ENCODE measurements at regions not wholly inside any gene's neighbourhood (a gene's known extent, or its start where the extent isn't known, plus 50 kb on each side); places are given as distances from the start of the nearest gene placed in this dataset.
"Not testable (repeated sequence)": the region's sequence is repeated elsewhere in the genome, so short reads cannot be mapped to it uniquely, and the experiment has no call there.

DNA sequence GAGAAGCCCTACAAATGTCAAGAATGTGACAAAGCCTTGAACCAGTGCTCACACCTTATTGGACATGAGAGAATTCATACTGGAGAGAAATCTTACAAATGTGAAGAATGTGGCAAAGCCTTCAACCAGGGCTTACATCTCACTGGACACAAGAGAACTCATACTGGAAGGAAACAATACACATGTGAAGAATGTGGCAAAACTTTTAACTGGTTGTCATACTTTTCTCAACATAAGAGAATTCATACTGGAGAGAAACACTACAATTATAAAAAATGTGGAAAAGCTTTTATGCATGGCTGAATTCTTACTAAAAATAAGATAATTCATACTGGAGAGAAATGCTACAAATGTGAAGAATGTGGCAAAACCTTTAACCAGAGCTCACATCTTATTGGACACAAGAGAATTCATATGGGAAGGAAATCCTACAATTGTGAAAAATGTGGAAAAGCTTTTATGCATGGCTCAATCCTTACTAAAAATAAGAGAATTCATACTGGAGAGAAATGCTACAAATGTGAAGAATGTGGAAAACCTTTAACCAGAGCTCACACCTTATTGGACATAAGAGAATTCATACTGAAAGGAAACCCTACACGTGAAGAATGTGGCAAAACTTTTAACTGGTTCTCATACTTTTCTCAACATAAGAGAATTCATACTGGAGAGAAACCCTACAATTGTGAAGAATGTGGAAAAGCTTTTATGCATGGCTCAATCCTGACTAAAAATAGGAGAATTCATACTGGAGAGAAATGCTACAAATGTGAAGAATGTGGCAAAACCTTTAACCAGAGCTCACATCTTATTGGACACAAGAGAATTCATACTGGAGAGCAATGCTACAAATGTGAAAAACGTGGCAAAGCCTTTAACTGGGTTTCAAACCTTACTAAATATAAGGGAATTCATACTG lies 350.6 kb upstream of the NUPR2 start:
- intact Hi-C loops (cut with micrococcal nuclease): not testable (repeated sequence)

DNA sequence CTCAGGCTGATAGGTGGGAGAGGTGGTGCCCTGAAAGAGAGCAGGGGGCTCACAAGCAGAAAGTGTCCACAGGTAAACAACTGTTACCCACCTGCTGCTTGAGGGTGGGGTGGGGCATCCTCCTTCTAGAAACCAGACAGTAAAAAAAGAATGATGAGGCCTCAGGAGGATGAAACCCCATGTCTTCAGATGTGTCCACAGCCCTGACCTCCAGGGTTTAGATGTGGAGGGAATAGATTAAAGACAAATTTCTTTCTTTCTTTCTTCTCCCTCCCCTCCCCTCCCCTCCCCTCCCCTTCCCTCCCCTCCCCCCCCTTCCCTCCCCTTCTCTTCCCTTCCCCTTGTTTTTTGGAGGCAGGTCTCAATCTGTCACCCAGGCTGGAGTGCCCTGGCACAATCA lies 333.5 kb upstream of the NUPR2 start:
- intact Hi-C loops (cut with micrococcal nuclease): no loop called here

DNA sequence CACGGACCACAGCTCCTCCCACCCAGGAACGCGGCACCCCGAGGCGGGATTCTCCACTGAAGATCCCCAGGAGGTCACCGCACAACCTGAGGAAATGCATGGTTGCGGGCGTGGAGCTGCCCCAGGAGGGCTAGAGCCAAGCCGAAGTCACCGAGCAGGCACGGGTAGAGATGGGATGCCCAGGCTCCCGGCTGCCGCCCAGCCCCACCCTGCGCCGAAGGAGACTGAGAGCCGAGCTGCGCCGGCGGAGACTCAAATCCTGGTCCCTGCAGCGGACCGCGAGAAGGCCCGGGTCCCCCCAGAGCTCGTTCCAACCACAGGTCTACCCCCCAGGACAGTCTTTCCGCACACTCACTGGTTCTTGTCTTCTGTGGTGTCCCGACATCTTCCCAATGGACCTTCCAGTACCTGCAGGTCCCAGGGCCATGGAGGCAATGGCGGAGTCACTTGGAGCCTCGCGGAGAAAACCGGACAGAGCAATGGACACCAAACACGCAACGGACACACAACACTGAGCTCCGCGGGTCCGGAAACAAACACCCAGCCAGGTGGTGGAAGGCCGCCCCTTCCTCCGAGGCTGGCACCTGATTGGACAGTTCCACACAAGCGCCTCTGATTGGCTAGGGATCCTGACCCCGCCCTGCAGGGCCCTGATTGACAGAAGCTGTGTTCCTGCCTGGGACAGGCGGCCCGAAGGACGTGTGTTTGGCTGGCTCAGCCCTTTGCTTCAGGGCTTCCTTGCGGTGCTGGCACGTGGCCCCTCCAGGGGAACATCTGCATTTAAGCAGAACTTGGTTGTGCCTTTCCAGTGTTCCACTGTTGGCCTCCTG lies 331.9 kb upstream of the NUPR2 start:
- intact Hi-C loops (cut with micrococcal nuclease): no loop called here

DNA sequence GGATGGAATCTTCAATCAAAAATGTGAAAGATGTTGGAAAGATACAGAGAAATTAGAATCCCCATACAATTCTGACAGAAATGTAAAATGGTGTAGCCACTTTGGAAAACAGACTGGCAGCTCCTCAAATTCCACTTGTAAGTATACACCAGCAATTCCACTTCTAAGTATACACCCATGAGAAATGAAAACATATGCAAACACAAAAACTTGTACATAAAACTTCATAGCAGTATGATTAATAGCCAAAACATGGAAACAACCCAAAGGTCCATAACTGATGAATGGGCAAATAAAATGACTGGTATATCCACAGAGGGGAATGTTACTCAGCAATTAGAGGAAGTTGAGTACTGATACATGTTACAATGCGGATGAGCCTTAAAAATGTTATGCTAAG lies 304.3 kb upstream of the NUPR2 start:
- intact Hi-C loops (cut with micrococcal nuclease): not testable (repeated sequence)

DNA sequence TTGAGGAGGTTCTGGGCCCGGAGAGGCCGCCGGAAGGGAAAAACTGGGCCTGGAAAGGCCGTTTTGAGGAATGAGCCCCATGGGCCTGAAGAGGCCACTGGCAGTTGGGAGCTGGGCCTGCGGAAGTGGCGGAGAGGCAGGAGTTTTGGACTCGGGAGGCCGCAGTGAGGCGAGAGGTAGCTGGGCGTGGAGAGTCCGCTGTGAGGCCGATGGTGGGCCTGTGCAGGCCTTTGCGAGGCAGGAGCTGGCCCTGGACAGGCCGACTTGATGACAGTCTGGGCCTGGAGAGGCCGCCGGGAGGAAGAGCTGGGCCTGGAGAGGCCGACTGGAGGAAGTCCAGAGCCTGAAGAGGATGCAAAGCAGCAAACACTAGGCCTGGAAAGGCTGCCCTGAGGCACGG lies 259.0 kb upstream of the NUPR2 start:
- intact Hi-C loops (cut with micrococcal nuclease): no loop called here

DNA sequence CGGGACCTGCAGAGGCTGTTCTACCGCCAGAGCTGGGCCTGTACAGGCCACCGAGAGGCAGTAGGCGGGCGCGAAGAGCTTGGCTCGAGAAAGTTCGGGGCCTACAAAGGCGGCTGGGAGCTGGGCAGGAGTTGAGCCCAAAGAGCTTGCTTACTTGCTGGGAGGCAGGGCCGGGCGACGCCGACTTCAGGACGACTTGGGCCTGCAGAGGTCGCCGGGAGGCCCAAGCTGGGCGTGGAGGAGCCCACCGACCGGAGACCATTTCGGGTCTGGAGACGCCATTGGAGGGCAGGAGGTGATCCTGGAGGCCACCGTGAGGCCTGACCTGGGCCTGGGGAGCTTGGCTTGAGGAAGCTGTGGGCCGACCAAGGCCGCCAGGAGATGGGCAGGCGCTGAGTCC lies 258.4 kb upstream of the NUPR2 start:
- intact Hi-C loops (cut with micrococcal nuclease): not testable (repeated sequence)

DNA sequence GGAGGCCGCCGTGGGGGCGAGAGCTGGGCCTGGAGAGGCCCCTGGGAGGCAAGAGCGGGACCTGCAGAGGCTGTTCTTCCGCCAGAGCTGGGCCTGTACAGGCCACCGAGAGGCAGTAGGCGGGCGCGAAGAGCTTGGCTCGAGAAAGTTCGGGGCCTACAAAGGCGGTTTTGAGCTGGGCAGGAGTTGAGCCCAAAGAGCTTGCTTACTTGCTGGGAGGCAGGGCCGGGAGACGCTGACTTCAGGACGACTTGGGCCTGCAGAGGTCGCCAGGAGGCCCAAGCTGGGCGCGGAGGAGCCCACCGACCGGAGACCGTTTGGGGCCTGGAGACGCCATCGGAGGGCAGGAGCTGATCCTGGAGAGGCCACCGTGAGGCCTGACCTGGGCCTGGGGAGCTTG lies 257.1 kb upstream of the NUPR2 start:
- intact Hi-C loops (cut with micrococcal nuclease): not testable (repeated sequence)

DNA sequence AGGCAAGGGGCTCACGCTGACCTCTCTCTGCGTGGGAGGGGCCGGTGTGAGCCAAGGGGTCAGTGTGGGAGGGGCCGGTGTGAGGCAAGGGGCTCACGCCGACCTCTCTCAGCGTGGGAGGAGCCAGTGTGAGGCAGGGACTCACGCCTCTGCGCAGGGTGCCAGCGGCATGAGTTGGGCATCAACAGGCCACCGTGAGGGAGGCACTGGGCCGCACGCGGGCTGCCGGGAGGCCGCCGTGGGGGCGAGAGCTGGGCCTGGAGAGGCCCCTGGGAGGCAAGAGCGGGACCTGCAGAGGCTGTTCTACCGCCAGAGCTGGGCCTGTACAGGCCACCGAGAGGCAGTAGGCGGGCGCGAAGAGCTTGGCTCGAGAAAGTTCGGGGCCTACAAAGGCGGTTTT lies 255.6 kb upstream of the NUPR2 start:
- intact Hi-C loops (cut with micrococcal nuclease): not testable (repeated sequence)

DNA sequence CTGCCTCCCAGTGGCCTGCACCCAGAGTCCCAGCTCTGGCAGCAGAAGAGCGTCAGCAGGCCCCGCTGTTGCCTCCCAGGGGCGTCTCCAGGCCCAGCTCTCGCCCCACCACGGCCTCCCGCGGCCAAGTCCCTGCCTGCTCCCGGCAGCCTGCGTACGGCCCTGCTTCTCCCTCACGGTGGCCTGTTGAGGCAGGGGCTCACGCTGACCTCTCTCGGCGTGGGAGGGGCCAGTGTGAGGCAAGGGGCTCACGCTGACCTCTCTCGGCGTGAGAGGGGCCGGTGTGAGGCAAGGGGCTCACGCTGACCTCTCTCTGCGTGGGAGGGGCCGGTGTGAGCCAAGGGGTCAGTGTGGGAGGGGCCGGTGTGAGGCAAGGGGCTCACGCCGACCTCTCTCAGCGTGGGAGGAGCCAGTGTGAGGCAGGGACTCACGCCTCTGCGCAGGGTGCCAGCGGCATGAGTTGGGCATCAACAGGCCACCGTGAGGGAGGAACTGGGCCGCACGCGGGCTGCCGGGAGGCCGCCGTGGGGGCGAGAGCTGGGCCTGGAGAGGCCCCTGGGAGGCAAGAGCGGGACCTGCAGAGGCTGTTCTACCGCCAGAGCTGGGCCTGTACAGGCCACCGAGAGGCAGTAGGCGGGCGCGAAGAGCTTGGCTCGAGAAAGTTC lies 254.1 kb upstream of the NUPR2 start:
- intact Hi-C loops (cut with micrococcal nuclease): not testable (repeated sequence)

DNA sequence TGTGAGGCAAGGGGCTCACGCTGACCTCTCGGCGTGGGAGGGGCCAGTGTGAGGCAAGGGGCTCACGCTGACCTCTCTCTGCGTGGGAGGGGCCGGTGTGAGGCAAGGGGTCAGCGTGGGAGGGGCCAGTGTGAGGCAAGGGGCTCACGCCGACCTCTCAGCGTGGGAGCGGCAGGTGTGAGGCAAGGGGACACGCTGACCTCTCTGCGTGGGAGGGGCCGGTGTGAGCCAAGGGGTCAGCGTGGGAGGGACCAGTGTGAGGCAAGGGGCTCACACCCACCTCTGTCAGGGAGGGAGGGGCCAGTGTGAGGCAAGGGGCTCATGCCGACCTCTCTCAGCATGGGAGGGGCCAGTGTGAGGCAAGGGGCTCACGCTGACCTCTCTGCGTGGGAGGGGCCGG lies 251.7 kb upstream of the NUPR2 start:
- intact Hi-C loops (cut with micrococcal nuclease): not testable (repeated sequence)

DNA sequence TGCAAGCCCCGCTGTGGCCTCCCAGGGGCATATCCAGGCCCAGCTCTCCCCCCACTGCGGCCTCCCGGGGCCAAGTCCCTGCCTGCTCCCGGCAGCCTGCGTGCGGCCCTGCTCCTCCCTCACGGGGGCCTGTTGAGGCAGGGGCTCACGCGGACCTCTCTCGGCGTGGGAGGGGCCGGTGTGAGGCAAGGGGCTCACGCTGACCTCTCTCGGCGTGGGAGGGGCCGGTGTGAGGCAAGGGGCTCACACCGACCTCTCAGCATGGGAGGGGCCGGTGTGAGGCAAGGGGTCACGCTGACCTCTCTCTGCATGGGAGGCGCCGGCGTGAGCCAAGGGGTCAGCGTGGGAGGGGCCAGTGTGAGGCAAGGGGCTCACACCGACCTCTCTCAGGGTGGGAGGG lies 251.2 kb upstream of the NUPR2 start:
- intact Hi-C loops (cut with micrococcal nuclease): not testable (repeated sequence)

DNA sequence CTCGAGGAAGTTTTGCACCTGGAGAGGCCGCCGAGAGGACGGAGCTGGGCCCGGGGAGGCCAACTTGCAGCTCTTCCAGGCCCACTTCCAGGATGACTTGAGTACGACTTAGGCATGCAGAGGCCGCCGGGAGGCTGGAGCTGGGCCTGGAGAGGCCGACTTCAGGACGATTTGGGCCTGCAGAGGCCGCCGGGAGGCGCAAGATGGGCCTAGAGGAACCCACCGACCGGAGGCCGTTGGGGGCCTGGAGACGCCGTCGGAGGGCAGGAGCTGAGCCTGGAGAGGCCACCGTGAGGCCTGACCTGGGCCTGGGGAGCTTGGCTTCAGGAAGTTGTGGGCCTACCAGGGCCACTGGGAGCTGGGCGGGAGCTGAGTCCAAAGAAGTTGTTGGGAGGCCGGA lies 250.5 kb upstream of the NUPR2 start:
- intact Hi-C loops (cut with micrococcal nuclease): not testable (repeated sequence)

DNA sequence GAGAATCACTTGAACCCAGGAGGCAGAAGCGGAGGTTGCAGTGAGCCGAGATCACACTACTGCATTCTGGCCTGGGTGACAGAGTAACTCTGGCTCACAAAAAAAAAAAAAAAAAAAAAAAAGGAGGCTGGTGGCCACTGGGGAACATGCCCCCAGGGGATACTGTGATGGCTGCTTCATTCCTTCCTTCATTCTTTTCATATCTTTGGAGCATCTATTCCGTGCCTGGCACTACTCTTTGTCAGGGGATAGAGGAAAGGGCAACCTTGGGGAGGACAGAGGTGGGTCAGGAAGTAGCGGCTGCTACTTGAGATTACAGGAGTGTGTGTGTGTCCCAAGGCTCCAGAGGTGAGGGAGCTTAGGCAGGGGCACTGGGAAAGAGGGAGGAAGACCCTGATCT lies 236.4 kb upstream of the NUPR2 start:
- intact Hi-C loops (cut with micrococcal nuclease): not testable (repeated sequence)

DNA sequence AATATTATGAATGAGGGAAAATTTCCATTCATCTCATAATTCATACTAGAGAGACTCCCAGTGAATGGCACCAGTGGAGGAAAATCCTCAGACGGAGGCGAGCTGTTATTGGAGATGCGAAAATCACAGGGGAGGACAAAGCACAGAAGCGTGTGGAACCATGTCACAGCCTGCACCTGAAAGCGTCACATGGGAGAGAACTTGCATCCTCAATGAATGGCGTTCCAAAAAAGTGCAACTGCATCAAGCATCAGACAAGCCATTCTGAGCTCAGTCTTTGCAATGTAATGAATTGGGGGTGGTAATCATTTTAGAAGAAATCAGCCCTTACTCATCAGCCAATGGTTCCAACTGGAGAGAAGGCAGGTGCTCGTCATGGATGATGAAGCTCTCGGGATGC lies 235.0 kb upstream of the NUPR2 start:
- intact Hi-C loops (cut with micrococcal nuclease): not testable (repeated sequence)

DNA sequence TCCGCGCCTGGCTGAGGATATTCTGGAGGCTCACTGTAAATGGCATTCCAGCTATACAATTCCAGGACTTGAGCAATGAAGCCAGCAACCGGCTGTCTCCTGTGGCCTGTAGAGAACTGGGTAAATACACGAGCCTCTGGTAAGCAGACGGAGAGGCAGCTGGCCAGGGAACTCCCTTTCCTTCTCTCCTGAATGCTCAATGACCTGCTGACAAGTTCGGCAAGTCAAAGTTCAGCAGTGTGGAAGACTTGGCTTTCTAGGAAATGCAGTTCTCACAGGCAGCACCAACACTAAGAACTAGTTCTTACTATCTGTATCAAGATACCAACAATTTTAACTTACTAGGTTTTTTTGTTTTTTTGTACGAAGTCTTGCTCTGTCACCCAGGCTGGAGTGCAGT lies 232.1 kb upstream of the NUPR2 start:
- intact Hi-C loops (cut with micrococcal nuclease): not testable (repeated sequence)

DNA sequence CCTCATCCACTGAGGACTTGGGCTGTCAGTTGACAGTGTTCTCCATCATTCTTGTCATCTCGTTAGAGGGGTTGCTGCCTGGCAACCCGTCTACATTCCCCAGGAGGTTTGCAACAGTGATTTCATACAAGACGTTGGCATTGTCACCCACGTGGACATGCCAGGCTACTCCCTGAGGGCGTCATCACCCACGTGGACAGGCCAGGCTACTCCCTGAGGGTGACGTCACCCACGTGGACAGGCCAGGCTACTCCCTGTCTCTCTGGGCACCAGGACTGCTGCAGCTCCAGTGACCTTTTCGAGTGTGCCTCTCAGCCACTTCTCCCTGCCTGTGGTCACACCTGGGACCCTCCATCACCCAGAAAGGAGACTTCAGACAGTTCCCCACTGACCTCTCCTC lies 212.1 kb upstream of the NUPR2 start:
- intact Hi-C loops (cut with micrococcal nuclease): not testable (repeated sequence)

DNA sequence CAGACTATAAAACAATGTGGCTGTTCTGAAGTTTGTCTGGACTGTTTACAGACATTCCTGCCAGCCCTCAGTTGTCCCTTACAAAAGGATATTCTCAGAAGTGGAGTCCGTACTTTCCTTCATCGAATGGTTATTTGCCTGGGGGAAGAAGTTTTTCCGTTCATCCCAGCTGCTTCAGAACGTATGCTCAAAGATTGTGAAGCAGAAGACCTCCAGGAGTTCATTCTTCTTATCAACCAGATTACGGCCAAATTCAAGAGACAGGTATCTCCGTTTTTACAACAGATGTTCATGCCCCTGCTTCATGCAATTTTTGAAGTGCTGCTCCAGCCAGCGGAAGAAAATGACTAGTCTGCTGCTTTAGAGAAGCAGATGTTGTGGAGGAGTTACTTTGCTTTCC lies 174.3 kb upstream of the NUPR2 start:
- intact Hi-C loops (cut with micrococcal nuclease): no loop called here

DNA sequence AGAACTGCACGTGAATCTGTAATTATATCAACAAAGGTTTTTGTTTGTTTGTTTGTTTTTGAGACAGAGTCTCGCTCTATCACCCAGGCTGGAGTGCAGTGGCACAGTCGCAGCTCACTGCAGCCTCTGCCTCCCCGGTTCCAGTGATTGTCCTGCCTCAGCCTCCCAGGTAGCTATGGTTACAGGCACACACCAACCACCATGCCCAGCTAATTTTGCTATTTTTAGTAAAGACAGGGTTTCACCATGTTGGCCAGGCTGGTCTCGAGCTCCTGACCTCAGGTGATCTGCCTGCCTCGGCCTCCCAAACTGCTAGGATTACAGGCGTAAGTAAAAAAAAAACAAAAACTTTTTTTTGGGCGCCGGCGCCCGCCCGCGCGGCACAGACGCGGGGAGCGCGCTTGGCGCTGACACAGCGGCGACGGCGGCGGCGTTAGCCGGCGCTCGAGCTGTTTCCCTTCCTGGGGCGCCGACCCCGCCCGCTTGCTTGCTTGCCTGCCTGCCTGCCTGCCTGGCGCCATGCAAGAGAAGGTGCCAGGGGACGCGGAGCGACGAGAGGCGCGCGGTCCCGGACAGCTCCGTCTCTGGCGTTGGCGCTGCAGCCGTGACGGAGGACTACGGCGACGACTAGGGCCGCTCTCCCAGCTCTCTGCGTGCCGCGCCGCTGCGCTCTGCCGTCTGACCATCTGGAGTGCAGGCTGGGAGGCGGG lies 171.4 kb upstream of the NUPR2 start:
- intact Hi-C loops (cut with micrococcal nuclease): no loop called here

DNA sequence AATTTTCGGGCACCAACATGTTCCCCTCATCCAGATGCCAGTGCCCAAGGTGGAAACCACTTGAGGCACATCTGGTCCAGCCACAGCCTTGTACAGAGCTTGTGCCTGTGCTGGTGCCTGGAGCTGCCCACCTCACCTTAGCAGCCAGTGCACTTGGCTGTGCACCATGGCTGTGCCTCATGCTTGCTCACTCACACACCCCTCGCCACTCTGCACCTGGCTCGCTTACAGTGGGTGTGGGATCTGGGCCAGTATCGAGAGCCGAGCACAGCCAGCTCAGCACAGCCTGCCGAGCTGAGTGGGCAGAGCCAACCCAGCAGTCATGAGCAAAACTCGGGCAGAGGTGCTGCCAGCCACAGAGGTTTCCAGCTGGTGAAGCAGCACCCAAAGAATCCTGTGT lies 139.9 kb upstream of the NUPR2 start:
- intact Hi-C loops (cut with micrococcal nuclease): no loop called here

DNA sequence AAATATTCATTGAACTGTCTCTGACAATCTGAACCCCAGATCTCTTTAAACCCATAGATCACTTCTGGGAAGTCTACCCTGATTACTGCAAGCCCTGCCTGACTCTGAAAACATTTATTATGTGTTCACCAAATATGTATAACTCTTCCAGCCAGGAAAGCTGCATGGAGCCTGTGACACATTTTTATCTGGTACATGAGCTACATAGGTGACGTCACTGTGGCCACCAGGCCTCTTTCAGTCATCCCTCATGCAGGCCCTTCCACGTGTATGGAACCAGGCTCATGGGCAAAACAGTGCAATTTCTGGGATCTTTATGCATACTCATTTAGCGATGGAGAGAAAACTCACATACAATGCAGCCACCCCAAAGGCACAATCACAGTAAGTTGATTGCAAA lies 133.9 kb upstream of the NUPR2 start:
- intact Hi-C loops (cut with micrococcal nuclease): no loop called here

DNA sequence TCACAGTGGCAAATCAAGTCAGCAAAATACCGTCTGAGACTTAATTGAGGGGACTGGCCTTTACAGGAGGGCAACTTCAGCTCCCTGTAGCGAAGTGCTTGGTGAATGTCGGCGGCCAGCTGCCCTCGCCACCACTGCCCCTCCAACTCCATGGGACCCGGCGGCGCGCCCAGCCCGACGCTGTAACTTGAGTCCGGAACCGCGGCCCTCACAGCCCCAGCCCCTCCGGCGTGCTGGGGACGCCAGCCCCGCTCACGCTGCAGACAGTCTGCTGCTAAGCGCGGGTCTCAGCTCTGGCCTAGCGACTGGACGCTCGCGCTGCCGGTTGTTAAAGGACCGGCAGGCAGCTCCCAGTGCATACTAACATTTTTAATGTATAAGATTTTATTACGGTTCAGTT lies 113.4 kb upstream of the NUPR2 start:
- intact Hi-C loops (cut with micrococcal nuclease): no loop called here
